ENCODE measurements at regions not wholly inside any gene's neighbourhood (a gene's known extent, or its start where the extent isn't known, plus 50 kb on each side); places are given as distances from the start of the nearest gene placed in this dataset.

DNA sequence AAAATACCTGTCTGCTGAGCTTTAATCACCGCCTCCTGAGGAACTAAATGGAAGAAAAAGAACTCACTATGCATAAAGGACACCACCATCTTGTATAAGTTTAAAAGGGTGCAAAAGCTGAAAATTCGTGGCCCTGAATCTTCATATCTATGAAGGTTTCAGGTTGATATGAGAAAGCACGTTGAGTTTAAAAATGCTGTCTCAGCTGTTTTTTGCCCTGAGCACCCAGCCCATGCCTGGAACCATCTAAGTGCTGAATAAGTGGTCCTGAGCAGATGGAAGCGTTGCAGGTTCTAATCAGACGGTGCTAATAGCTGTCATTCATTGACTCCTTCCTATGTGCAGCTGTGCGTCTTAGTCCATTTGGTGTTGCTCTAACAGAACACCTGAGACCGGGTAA, 467.4 kb downstream of the EIPR1 start:
- no peak overlapping the region for H3K14ac ChIP-seq (replicated peaks; ENCODE audit: low read depth, low read length)
- no peak overlapping the region for H3K27ac ChIP-seq (ENCODE audit: insufficient read depth, low read length)
- no peak overlapping the region for H3K4ac ChIP-seq (ENCODE audit: low read depth, low read length)
- no peak overlapping the region for H3K9ac ChIP-seq (ENCODE audit: low read depth, low read length)
- ChIA-PET POLR2A (ENCODE audit: unreplicated experiment) (no interaction called here), CTCF (no interaction called here)
- H2AK9ac ChIP-seq (replicated peaks; ENCODE audit: low read depth, low read length, poor library complexity): no peak overlapping the region
- no peaks in the 10 kb centered on the region for H3K4me1 ChIP-seq (ENCODE audit: control insufficient read depth, insufficient read depth, low read length)
- no peak for ATAC-seq (ENCODE audit: low read depth)
- H3K4me3 ChIP-seq (ENCODE audit: insufficient read depth, low read depth, low read length): no peak overlapping the region
- no CpG with 5 or more reads among the region's 7 CpGs for whole genome bisulfite sequencing, 2 experiments (ENCODE audit: extremely low coverage in 2 of 2, insufficient read length in 1 of 2)
- no peak overlapping the region for H2AFZ ChIP-seq (replicated peaks; ENCODE audit: low read length, poor library complexity)
- no peak overlapping the region for H2BK15ac ChIP-seq (ENCODE audit: low read depth, low read length)
- in situ Hi-C loops (cut with MboI; ENCODE audit: low sequenced_read_pairs): no loop called here
- dilution Hi-C loops (cut with HindIII; ENCODE audit: low sequenced_read_pairs, unreplicated experiment): no loop called here
- H2BK20ac ChIP-seq (ENCODE audit: low read depth, low read length): no peak overlapping the region
- H3K27me3 ChIP-seq (ENCODE audit: control insufficient read depth, insufficient read depth, low read length): no peaks in the 10 kb centered on the region
- no peak overlapping the region for H3K23ac ChIP-seq (ENCODE audit: low read depth, low read length)
- no peak for DNase-seq
- no peaks in the 10 kb centered on the region for H4K20me1 ChIP-seq (ENCODE audit: insufficient read depth, low read length)
- H3K36me3 ChIP-seq (ENCODE audit: control insufficient read depth, insufficient read depth, low read length): no peaks in the 10 kb centered on the region
- no peak overlapping the region for H4K91ac ChIP-seq (ENCODE audit: insufficient read depth, low read depth, low read length)
- H4K8ac ChIP-seq (ENCODE audit: low read depth in 2 of 2, low read length in 2 of 2): no peak overlapping the region
- no peak overlapping the region for H2AK5ac ChIP-seq (ENCODE audit: low read depth, low read length)
- no peak overlapping the region for H2BK5ac ChIP-seq (ENCODE audit: low read depth, low read length, poor library complexity, severe bottlenecking)
- TF ChIP-seq MAZ (IDR thresholded peaks at IDR 0.05; ENCODE audit: borderline replicate concordance, low read depth, low read length): no peak
- TF ChIP-seq, protein P1, sequence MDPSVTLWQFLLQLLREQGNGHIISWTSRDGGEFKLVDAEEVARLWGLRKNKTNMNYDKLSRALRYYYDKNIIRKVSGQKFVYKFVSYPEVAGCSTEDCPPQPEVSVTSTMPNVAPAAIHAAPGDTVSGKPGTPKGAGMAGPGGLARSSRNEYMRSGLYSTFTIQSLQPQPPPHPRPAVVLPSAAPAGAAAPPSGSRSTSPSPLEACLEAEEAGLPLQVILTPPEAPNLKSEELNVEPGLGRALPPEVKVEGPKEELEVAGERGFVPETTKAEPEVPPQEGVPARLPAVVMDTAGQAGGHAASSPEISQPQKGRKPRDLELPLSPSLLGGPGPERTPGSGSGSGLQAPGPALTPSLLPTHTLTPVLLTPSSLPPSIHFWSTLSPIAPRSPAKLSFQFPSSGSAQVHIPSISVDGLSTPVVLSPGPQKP (IDR thresholded peaks at IDR 0.05; ENCODE audit: borderline replicate concordance, low read depth, low read length): no peak
- TF ChIP-seq, protein P2, sequence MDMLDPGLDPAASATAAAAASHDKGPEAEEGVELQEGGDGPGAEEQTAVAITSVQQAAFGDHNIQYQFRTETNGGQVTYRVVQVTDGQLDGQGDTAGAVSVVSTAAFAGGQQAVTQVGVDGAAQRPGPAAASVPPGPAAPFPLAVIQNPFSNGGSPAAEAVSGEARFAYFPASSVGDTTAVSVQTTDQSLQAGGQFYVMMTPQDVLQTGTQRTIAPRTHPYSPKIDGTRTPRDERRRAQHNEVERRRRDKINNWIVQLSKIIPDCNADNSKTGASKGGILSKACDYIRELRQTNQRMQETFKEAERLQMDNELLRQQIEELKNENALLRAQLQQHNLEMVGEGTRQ (IDR thresholded peaks at IDR 0.05; ENCODE audit: low read depth, low read length): no peak
- TF ChIP-seq CEBPB (IDR thresholded peaks at IDR 0.05; ENCODE audit: low read depth, low read length): no peak
- TF ChIP-seq RFX5 (IDR thresholded peaks at IDR 0.05; ENCODE audit: low read depth, low read length): no peak
- TF ChIP-seq MAFK (IDR thresholded peaks at IDR 0.05; ENCODE audit: low read depth, low read length): peak; percentile 94
- TF ChIP-seq SMC3 (IDR thresholded peaks at IDR 0.05; ENCODE audit: low read depth, low read length): no peak
- TF ChIP-seq POLR2A (IDR thresholded peaks at IDR 0.05; ENCODE audit: low read depth, low read length): no peak
- TF ChIP-seq RAD21 (IDR thresholded peaks at IDR 0.05; ENCODE audit: low read length): no peak
- intact Hi-C loops (cut with micrococcal nuclease): no loop called here
- no peaks in the 10 kb centered on the region for H3K79me1 ChIP-seq (ENCODE audit: low read depth in 1 of 2, low read length in 2 of 2)
- H3K18ac ChIP-seq (ENCODE audit: low read depth, low read length): no peak overlapping the region
- no peak overlapping the region for H4K5ac ChIP-seq (ENCODE audit: low read depth, low read length)
- H3K4me2 ChIP-seq (ENCODE audit: low read depth, low read length): no peak overlapping the region
- no peaks in the 10 kb centered on the region for H3K9me1 ChIP-seq (ENCODE audit: insufficient read depth, low read length)
- BruUV-seq (replicated peaks): no TSS peak
- H3K9me3 ChIP-seq (ENCODE audit: control insufficient read depth, insufficient read depth, low read length): peaks cover 36% of the 10 kb centered on the region
- H2BK120ac ChIP-seq (ENCODE audit: low read depth, low read length): no peak overlapping the region
- H3K56ac ChIP-seq (ENCODE audit: extremely low read depth, insufficient read depth, low read length): no peak overlapping the region
